ENCODE measurements at regions not wholly inside any gene's neighbourhood (a gene's known extent, or its start where the extent isn't known, plus 50 kb on each side); places are given as distances from the start of the nearest gene placed in this dataset.

GRCh38 chr17:77479372-77480198 lies 338.8 kb downstream of the SEC14L1 start:
- no peak for DNase-seq

DNA sequence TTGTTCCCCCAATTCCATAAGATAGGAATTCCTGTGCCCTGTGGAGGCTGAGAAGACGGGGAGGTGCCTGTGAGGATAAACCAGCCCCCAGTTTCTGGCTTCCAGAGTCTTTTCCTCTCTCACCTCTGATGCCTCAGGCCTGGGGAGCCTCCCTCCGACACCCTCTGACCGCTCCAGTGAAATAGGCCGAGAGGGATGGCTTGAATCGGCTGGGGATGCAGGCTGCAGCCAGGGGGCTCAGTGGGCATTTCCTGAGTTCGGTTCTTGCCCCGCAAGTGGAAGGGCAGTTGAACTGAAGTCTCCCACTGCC lies 339.4 kb downstream of the SEC14L1 start:
- DNase-seq: no peak

DNA sequence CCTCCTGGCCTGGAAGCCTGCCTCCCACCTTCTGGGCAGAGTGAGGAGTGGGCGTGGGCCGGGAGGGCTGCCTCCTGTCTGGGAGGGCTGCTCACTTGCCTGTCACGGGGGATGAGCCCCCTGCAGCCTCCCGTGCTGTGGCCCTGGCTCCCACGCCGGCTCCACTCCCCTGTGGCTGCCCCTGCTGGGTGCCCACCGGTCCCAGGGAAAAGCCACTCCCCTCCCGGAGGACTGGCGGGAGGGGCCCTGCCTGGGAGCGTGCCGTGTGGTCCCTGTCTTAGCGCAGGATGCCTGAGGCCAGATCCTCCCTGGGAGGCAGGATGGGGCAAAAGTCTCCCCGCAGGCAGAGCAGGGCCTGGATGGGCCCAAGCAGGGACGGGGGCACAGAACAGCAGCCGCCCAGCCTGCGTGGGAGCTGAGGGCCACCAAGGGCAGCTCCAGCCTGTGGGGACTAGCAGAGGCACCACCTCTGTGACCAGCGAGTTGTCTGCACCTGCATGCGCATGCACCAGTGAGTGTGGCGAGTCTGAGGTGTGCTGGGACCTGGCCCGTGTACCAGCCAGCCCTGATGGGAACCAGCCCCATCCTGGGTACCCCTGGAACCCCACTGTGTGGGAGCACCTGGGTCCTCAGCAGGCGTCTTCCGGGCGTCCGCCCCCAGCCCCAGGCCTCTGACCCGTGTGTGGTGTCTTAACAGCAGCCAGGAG lies 339.9 kb downstream of the SEC14L1 start:
- no peak for DNase-seq

GRCh38 chr17:77481476-77482374 lies 341.0 kb downstream of the SEC14L1 start:
- no peak for DNase-seq

DNA sequence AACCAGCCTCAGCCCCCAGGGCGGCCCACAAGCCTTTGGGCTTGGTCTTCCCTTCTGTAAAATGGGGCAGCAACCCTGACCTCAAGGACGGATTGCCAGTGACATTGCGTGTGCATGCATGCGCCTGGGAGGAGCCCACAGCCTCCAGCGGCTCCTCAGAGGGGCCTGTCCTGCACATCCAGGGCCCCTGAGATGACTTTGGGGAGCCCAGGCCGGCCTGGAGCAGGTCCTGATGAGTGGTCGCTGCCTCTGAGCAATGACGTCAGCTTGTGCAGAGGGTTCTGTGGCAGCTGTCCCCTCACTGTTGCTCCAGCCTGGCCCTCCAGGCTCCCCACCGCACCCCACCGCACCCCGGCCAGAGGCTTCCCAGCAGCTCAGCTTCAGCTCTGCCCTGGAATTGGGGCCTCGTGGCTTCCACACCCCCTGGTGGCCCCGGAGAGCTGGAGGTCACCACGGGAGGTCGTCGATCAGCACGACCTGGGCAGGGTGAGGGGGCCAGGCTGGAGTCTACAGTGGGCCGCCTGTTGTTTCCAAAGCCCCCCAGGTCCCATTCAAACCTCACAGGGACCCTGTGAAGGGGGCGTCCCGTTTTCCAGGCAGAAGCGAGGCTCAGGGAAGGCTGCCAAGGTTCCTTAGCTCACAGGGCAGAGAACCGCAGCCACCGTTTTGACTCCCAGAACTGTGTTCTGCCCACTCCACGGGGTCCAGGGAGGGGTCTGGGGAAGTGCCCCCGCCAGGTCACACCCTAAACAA lies 341.8 kb downstream of the SEC14L1 start:
- DNase-seq: no peak

DNA sequence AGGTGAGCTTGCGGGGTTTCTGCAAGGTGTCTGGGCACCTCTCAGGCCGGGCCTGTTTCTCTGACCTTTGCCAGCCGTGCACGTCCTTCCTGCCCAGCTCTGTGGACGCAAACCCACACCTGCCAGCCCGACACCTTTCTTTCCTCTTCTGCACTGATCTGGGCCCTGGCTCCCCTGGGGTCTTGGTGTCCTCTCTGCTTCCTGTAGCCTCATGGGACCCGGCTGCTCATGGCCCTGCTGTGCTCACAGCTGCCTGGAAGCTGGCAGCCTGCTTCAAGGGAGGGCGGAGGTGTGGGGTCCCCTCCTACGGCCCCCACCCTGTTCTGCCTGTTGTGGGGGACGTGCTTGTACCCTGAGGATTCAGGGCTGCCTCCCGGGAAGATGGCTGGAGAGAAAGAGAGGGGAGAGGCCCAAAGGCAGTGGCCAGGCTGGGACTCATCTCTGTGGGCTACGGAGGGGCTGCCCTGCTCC lies 342.4 kb downstream of the SEC14L1 start:
- DNase-seq: no peak

DNA sequence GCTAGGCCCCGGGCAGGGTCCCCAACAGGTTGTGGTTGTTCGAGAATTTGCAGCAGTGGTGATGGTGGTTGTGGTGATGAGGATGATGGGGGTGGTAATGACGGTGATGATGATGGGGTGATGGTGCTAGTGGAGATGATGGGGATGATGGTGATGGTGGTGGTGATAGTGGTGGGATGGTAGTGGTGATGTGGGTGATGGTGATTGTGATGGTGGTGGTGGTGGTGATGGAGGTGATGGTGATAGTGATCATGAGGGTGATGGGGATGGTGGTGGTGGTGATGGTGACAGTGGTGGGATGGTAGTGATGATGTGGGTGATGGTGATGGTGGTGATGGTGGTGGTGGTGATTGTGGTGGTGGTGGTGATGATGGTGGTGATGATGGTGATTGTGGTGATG lies 343.3 kb downstream of the SEC14L1 start:
- no peak for DNase-seq

DNA sequence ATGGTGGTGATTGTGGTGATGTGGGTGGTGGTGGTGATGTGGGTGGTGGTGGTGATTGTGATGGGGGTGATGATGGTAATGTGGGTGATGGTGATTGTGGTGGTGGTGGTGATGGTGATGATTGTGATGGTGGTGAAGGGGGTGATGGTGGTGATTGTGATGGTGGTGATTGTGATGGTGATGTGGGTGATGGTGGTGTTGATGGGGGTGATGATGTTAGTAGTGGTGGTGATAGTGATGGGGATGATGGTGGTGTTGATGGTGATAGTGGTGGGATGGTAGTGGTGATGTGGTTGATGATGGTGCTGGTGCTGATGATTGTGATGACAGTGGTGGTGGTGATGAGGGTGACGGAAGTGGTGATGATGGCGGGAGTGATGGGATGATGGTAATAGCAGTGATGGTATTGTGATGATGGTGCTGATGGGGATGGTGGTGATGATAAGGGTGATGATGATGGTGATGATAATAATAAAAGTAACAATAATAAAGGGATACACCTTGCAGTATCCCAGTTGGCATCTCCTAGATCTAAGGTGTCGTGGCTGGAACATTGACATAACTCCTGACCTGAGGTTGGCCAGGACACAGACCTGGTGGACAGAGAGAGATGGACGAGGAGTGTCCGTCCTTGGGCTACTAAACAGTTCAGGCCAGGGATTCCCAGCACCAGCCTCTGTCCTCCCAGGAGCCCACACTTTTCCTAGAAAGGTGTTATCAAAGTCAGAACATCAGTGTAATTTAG lies 344.5 kb downstream of the SEC14L1 start:
- DNase-seq: no peak

GRCh38 chr17:77487211-77487629 lies 346.5 kb downstream of the SEC14L1 start:
- DNase-seq: no peak

DNA sequence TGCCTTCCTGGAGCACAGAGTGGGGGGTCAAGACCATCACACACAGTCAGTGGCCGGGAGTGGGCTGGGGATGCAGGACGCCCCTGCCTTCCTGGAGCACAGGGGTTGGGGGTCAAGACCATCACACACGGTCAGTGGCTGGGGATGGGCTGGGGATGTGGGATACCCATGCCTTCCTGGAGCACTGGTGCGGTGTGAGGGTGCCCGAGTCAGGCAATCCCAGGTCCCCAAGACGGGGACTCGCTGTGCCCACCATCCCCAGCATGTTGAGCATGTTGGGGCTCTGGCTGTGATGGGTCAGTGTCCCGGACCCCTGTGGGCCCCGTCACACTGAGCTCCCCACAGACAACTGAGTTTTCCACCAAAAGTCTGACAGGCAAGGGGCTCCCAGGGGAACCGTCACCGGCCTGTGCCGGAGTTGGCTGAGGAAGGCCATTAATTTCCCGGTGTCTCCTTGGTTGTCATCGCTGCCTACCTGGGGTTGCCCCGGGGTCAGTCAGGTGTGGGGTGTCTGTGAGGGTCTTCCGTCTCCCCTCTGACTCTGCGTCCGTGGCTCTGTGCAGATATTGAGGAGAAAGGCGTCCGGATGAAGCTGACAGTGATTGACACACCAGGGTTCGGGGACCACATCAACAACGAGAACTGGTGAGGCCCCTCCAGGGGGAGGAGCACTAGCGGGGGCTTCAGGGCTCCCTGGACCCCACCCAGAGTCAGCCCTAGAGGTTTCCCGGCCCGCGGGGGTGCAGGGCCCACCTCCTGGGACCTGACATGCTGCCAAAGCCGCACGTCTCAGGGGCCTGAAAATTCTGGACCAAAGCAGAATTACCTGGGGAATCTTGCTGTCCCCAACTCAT lies 347.1 kb downstream of the SEC14L1 start:
- no peak for DNase-seq

DNA sequence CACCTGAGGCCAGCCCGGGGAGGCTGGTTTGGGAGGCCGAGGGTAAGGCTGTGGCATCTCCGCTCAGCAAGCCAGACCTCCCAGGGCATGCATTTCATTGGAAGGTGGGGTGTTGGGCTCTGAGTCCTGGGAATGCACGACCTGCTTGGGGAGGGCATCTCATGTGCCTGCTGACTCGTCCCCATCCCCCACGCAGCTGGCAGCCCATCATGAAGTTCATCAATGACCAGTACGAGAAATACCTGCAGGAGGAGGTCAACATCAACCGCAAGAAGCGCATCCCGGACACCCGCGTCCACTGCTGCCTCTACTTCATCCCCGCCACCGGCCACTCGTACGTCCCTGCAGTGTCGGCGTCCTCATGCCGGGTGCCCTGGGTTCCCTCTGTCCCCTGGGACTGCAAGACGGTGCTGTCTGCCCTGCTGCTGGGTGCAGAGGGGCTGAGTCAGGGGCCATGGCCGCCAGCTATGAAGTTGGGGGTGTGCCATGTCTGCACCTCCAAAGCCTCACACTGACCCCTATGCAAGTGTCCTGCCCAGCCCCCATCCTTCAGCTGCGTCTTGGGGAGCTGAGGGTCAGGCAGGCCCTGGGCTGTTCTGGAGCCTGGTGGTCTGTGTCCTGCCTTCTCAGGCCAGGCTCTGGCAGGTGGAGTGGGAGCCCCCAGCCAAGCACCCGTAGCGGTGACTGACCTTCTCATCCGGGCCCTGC lies 347.9 kb downstream of the SEC14L1 start:
- no peak for DNase-seq

- DNase-seq: no peak
Measured at GRCh38 chr17:77489239-77489892, 348.6 kb downstream of the SEC14L1 start.

DNA sequence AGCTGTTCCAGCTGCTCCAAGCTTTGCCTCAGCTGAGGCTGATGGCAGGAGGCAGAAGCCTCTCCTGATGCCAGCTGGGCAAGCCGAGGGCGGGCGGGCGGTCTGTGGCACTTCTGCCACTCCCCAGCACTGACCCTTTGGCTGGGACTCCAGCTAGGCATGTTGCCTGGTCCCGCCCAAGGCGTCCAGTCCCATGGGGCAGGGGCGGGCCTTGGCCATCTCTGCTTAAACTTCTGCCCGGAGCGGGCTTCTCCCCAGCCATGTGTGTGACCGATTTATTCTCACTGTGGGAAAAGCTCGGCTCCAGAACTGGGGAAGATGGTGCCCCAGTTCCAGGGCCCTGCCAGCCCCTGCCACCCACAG lies 349.1 kb downstream of the SEC14L1 start:
- DNase-seq: no peak

DNA sequence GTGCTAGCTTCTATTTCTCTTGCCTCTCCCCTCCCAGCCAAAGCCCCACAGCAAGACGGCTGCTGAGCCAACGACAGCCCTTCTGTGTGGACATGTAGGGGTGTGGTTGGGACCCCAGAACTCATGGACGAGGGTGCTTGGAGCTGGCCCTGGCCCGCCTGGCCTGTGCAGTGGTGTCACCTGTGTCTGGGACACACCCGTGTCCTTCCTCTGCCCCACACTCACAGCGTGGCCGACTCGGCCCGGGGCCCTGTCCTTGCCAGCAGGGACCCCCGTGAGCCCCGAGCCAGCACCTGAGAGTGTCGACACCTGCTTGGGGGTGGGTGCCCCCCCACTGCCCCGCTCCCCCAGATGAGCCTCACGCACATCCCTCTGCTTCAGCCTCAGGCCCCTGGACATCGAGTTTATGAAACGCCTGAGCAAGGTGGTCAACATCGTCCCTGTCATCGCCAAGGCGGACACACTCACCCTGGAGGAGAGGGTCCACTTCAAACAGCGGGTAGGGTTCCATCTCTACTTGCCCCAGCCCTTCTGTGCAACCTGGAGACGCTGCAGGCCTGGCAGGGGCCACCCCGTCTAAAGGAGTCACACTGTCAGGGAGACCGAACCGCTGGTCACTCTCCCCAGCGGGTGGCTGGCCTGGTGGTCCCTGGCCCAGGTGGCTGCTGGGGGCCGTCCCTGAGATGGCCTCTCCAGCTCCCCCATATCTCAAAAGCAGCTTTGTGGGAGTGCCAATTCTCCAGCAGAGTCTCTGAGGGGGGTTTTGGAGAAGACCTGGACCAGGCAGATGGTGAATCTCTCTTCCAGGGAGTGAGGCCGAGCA lies 349.8 kb downstream of the SEC14L1 start:
- DNase-seq: no peak

- no peak for DNase-seq
Measured at GRCh38 chr17:77491921-77492445, 351.2 kb downstream of the SEC14L1 start.

GRCh38 chr17:77492446-77493237 lies 351.9 kb downstream of the SEC14L1 start:
- no peak for DNase-seq

DNA sequence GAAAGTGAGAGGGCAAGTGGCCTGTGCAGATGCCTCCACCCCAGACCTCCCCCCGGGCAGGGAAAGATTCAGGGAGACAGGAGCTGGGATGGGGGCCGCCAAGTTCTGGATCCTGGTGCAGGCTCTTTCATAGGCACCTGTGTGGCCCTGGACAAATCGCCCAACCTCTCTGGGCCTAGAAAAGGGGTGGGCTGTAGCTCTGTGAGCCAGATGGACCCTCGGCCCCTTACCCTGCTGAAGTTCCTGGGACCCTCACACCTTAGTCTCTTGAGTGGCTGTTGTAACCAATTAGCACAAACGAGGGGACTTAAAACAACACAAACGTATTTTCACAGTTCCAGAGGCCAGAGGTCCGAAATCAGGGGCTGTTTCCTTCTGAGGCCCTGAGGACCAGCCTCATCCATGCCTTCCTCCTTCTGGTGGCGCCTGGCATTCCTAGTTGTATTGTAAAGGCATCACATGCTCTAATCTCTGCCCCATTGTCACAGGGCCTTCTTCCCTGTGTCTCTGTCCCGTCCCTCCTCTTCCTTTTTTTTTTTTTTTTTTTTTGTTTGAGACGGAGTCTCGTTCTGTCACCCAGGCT lies 352.6 kb downstream of the SEC14L1 start:
- no peak for DNase-seq
